ENCODE measurements at regions not wholly inside any gene's neighbourhood (a gene's known extent, or its start where the extent isn't known, plus 50 kb on each side); places are given as distances from the start of the nearest gene placed in this dataset.

- no peak for TF ChIP-seq CTCF (IDR thresholded peaks at IDR 0.05)
- no peak for TF ChIP-seq POLR2A (IDR thresholded peaks at IDR 0.05)
Measured at GRCh38 chr2:212737392-212738172, 199.0 kb upstream of the ERBB4 start.
